IMR-90 (cell line): ENCODE measurements at regions not wholly inside any gene's neighbourhood (a gene's known extent, or its start where the extent isn't known, plus 50 kb on each side); places are given as distances from the start of the nearest gene placed in this dataset.

Experiments used
- ATAC-seq: fragments of 200-7000 bp; cut with Tn5 transposase; 2 replicates; pipeline ENCODE4 v1.9.1; 2020; ENCODE audit warnings: low read depth, mild to moderate bottlenecking, moderate library complexity
- BruUV-seq: library from RNA; stranded (reverse); fragments of 400-500 nt; replicated peaks from 2 replicates; lab custom pipeline; 2021; lab: Mats Ljungman, UMichigan
- CTCF ChIA-PET: fragments of 300-600 bp; formaldehyde crosslinking; extraction: SDS; loops from one replicate; lab custom pipeline; 2021; ENCODE audit warnings: antibody characterized with exemption; lab: Yijun Ruan, JAX
- POLR2A ChIA-PET: fragments of 300-600 bp; sonication (Branson Sonifier 250); formaldehyde crosslinking; loops from one replicate; lab custom pipeline; 2022; ENCODE audit warnings: antibody characterized with exemption; ENCODE audit not compliant: unreplicated experiment; lab: Charles Lee
- DNase-seq: peaks from one replicate; pipeline ENCODE4 v3.0.0; 2013
- H2AFZ ChIP-seq: replicated peaks from 2 replicates; pipeline ENCODE3; 2013; ENCODE audit warnings: low read length, mild to moderate bottlenecking; ENCODE audit not compliant: poor library complexity
- H2AK5ac ChIP-seq: 2 replicates; pipeline ENCODE4 v1.6.1; 2013; ENCODE audit warnings: low read depth, low read length, inconsistent platforms
- H2AK9ac ChIP-seq: replicated peaks from 2 replicates; pipeline ENCODE3; 2013; ENCODE audit warnings: mild to moderate bottlenecking, low read depth, low read length, moderate library complexity; ENCODE audit not compliant: poor library complexity
- H2BK120ac ChIP-seq: 2 replicates; pipeline ENCODE4 v1.6.1; 2013; ENCODE audit warnings: low read depth, low read length, inconsistent platforms
- H2BK15ac ChIP-seq: 3 replicates; pipeline ENCODE4 v1.6.1; 2013; ENCODE audit warnings: low read depth, low read length, inconsistent platforms
- H2BK20ac ChIP-seq: 2 replicates; pipeline ENCODE4 v1.6.1; 2013; ENCODE audit warnings: low read depth, mild to moderate bottlenecking, inconsistent platforms, low read length, moderate library complexity
- H2BK5ac ChIP-seq: 2 replicates; pipeline ENCODE4 v1.6.1; 2013; ENCODE audit warnings: mild to moderate bottlenecking, low read depth, low read length, inconsistent platforms; ENCODE audit not compliant: poor library complexity, severe bottlenecking
- H3K14ac ChIP-seq: replicated peaks from 2 replicates; pipeline ENCODE4 v1.6.1; 2013; ENCODE audit warnings: low read depth, low read length, inconsistent platforms
- H3K18ac ChIP-seq: 2 replicates; pipeline ENCODE4 v1.6.1; 2013; ENCODE audit warnings: low read depth, low read length, control low read depth
- H3K23ac ChIP-seq: 2 replicates; pipeline ENCODE4 v1.6.1; 2013; ENCODE audit warnings: low read depth, low read length, inconsistent platforms
- H3K27ac ChIP-seq: 2 replicates; pipeline ENCODE4 v1.5.1; 2013; ENCODE audit warnings: mild to moderate bottlenecking, control low read depth, low read length; ENCODE audit not compliant: insufficient read depth
- H3K27me3 ChIP-seq: 2 replicates; pipeline ENCODE4 v1.6.1; 2013; ENCODE audit warnings: low read length; ENCODE audit not compliant: control insufficient read depth, insufficient read depth
- H3K36me3 ChIP-seq: 2 replicates; pipeline ENCODE4 v1.6.1; 2013; ENCODE audit warnings: low read length, mixed read lengths; ENCODE audit not compliant: control insufficient read depth, insufficient read depth
- H3K4ac ChIP-seq: 2 replicates; pipeline ENCODE4 v1.6.1; 2013; ENCODE audit warnings: low read depth, low read length, inconsistent platforms
- H3K4me1 ChIP-seq: 2 replicates; pipeline ENCODE4 v1.6.1; 2013; ENCODE audit warnings: low read length, mixed read lengths; ENCODE audit not compliant: control insufficient read depth, insufficient read depth
- H3K4me2 ChIP-seq: 2 replicates; pipeline ENCODE4 v1.6.1; 2013; ENCODE audit warnings: low read depth, mild to moderate bottlenecking, control low read depth, low read length, moderate library complexity
- H3K4me3 ChIP-seq: 2 replicates; pipeline ENCODE4 v1.5.1; 2013; ENCODE audit warnings: low read depth, mild to moderate bottlenecking, control low read depth, low read length, moderate library complexity; ENCODE audit not compliant: insufficient read depth
- H3K56ac ChIP-seq: 2 replicates; pipeline ENCODE4 v1.6.1; 2013; ENCODE audit warnings: low read length, inconsistent platforms; ENCODE audit not compliant: insufficient read depth; ENCODE audit errors: extremely low read depth
- H3K79me1 ChIP-seq, 2 experiments: 2 replicates each; pipeline ENCODE4 v1.6.1; 2013; ENCODE audit warnings: low read length in 2 of 2, inconsistent platforms in 1 of 2, low read depth in 1 of 2
- H3K9ac ChIP-seq: 2 replicates; pipeline ENCODE4 v1.6.1; 2013; ENCODE audit warnings: low read depth, low read length, control low read depth
- H3K9me1 ChIP-seq: 2 replicates; pipeline ENCODE4 v1.6.1; 2013; ENCODE audit warnings: low read length, inconsistent platforms; ENCODE audit not compliant: insufficient read depth
- H3K9me3 ChIP-seq: 2 replicates; pipeline ENCODE4 v1.6.1; 2013; ENCODE audit warnings: low read length; ENCODE audit not compliant: control insufficient read depth, insufficient read depth
- H4K20me1 ChIP-seq: 2 replicates; pipeline ENCODE4 v1.6.1; 2013; ENCODE audit warnings: low read length, inconsistent platforms; ENCODE audit not compliant: insufficient read depth
- H4K5ac ChIP-seq: 2 replicates; pipeline ENCODE4 v1.6.1; 2013; ENCODE audit warnings: mild to moderate bottlenecking, low read depth, low read length, control low read depth
- H4K8ac ChIP-seq, 2 experiments: 2 replicates each; pipeline ENCODE4 v1.6.1; 2013; ENCODE audit warnings: low read depth in 2 of 2, low read length in 2 of 2, control low read depth in 1 of 2, inconsistent platforms in 1 of 2
- H4K91ac ChIP-seq: 2 replicates; pipeline ENCODE4 v1.6.1; 2013; ENCODE audit warnings: low read depth, low read length, inconsistent platforms; ENCODE audit not compliant: insufficient read depth
- CEBPB ChIP-seq: IDR thresholded peaks from 2 replicates; pipeline ENCODE4 v1.6.1; 2012; ENCODE audit warnings: low read depth, low read length, improper control_type of control experiment
- CHD1 ChIP-seq: IDR thresholded peaks from 2 replicates; pipeline ENCODE4 v1.6.1; 2012; ENCODE audit warnings: low read depth, low read length, improper control_type of control experiment
- CTCF ChIP-seq: conservative IDR thresholded peaks from 2 replicates; pipeline ENCODE4 v1.5.1; 2012; ENCODE audit warnings: mild to moderate bottlenecking, low read depth, low read length, improper control_type of control experiment
- ELK1 ChIP-seq: fragments of 150-350 bp; IDR thresholded peaks from 2 replicates; pipeline ENCODE4 v1.6.1; 2016; ENCODE audit warnings: low read depth, mild to moderate bottlenecking, low read length, moderate library complexity, borderline replicate concordance
- MAFK ChIP-seq: IDR thresholded peaks from 2 replicates; pipeline ENCODE4 v1.6.1; 2012; ENCODE audit warnings: low read depth, low read length, improper control_type of control experiment
- POLR2A ChIP-seq: IDR thresholded peaks from 2 replicates; pipeline ENCODE4 v1.6.1; 2012; ENCODE audit warnings: mild to moderate bottlenecking, low read depth, low read length
- RCOR1 ChIP-seq: IDR thresholded peaks from 2 replicates; pipeline ENCODE4 v1.6.1; 2012; ENCODE audit warnings: mild to moderate bottlenecking, low read length, improper control_type of control experiment; ENCODE audit not compliant: insufficient replicate concordance
- WGBS, 2 experiments: methylation state at CpG; one replicate each; pipeline versions ENCODE4 v1.1.5 to v1.1.7; 2013; ENCODE audit warnings: missing lambda C conversion rate in 2 of 2; ENCODE audit not compliant: insufficient read length in 1 of 2; ENCODE audit errors: extremely low coverage in 2 of 2; 5-methylcytosine and 5-hydroxymethylcytosine counted together
- dilution Hi-C: fragments of 300-500 bp; cut with HindIII; formaldehyde crosslinking; loops from one replicate; pipeline ENCODE4 v1.14.3; 2018; ENCODE audit warnings: low sequenced_read_pairs; ENCODE audit not compliant: unreplicated experiment
- in situ Hi-C: fragments of 300-500 bp; cut with MboI; formaldehyde crosslinking; loops from 3 replicates; pipeline ENCODE4 v1.14.3; 2019; ENCODE audit warnings: low sequenced_read_pairs, inconsistent platforms, mixed read lengths
- intact Hi-C: fragments of 100-400 bp; cut with micrococcal nuclease; formaldehyde crosslinking; loops from 2 replicates; pipeline ENCODE4 v1.10.0; 2022

GRCh38 chr9:100869326-100869725 is 159.2 kb upstream of the PLPPR1 start:
- no peaks in the 10 kb centered on the region for H3K27me3 ChIP-seq
- H4K8ac ChIP-seq: no peak overlapping the region
- no peaks in the 10 kb centered on the region for H3K9me1 ChIP-seq
- H3K36me3 ChIP-seq: no peaks in the 10 kb centered on the region
- no peak overlapping the region for H3K4ac ChIP-seq
- WGBS, 2 experiments: no CpG with 5 or more reads among the region's 3 CpGs
- no peak overlapping the region for H2BK20ac ChIP-seq
- no peak overlapping the region for H2BK5ac ChIP-seq
- H2AFZ ChIP-seq: no peak overlapping the region
- H4K91ac ChIP-seq: no peak overlapping the region
- H3K9ac ChIP-seq: no peak overlapping the region
- no peaks in the 10 kb centered on the region for H4K20me1 ChIP-seq
- H3K4me2 ChIP-seq: no peak overlapping the region
- no peak overlapping the region for H3K27ac ChIP-seq
- no peak overlapping the region for H2AK9ac ChIP-seq
- DNase-seq (no peak), ATAC-seq (no peak)
- no peak for TF ChIP-seq CHD1
- no peak for TF ChIP-seq CTCF
- TF ChIP-seq RCOR1: no peak
- TF ChIP-seq ELK1: no peak
- TF ChIP-seq CEBPB: no peak
- TF ChIP-seq POLR2A: no peak
- TF ChIP-seq MAFK: no peak
- H3K18ac ChIP-seq: no peak overlapping the region
- no peak overlapping the region for H2BK15ac ChIP-seq
- H3K4me3 ChIP-seq: no peak overlapping the region
- H3K79me1 ChIP-seq: no peaks in the 10 kb centered on the region
- H2BK120ac ChIP-seq: no peak overlapping the region
- peaks cover 2% of the 10 kb centered on the region for H3K9me3 ChIP-seq
- ChIA-PET CTCF (no interaction called here), POLR2A (no interaction called here)
- H4K5ac ChIP-seq: no peak overlapping the region
- H3K56ac ChIP-seq: no peak overlapping the region
- no TSS peak for BruUV-seq
- H3K4me1 ChIP-seq: no peaks in the 10 kb centered on the region
- intact Hi-C loops (no loop called here), in situ Hi-C loops (no loop called here), dilution Hi-C loops (no loop called here)
- H3K23ac ChIP-seq: no peak overlapping the region
- H3K14ac ChIP-seq: no peak overlapping the region
- H2AK5ac ChIP-seq: no peak overlapping the region
